A673 (cell line): ENCODE measurements at regions not wholly inside any gene's neighbourhood (a gene's known extent, or its start where the extent isn't known, plus 50 kb on each side); places are given as distances from the start of the nearest gene placed in this dataset.

Source experiments
- CTCF ChIP-seq: fragments of 300-800, 200-600 bp; sonication (generic); conservative IDR thresholded peaks from 2 replicates; pipeline ENCODE4 v1.5.1; 2017; ENCODE audit warnings: low read depth, mild to moderate bottlenecking, antibody characterized with exemption, low read length, moderate library complexity, mixed read lengths
- EZH2 ChIP-seq: fragments of 200-600 bp; sonication (generic); IDR thresholded peaks from 2 replicates; pipeline ENCODE4 v1.6.1; 2017; ENCODE audit warnings: borderline replicate concordance, low read depth, mild to moderate bottlenecking, mixed read lengths, antibody characterized with exemption, low read length; ENCODE audit not compliant: poor library complexity, severe bottlenecking

DNA sequence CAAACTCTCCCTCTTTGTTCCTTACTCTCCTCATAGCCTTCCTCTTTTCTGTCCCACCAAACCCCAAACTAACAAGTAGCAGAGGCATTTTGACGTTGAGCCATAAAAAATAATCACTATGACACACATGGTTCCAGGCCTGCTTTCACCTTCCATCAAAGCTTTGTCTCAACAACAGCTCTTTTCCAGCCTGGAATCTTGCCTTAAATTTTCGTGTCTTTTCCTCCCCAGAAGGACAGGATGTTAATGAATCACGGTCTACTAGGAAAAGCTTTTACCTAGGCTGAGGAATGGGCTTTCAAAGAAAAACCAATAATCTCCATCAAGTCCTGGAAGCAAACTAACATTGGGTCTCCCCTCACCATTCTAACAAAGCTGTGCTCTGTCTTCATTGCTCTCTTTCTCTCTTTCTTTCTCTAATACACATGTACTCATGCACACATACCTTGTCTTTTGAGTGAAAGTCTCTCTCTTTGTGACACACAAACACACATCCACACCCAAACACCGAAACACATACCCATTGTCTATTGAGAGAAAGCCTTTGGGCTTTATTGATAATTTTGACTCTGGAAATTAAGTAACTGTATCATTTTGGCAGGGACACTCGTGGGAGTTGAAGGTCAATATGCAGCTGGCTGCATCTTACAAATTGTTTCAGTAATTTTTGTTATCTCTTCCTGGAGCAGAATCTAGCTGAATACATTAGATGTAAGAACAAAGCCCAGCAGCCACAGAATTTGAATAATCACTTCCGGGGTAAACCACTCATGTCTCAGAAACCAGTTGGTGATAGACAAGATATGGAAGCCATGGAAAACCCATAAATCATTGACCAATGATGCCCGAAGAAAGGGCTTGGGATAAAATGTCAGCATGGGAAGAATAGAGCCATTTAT lies 107.4 kb upstream of the SLC4A7 start:
- TF ChIP-seq CTCF (no peak), EZH2 (no peak)
